Mesenchymal stem cell (in vitro differentiated cells and primary cell): ENCODE measurements at regions not wholly inside any gene's neighbourhood (a gene's known extent, or its start where the extent isn't known, plus 50 kb on each side); places are given as distances from the start of the nearest gene placed in this dataset.
A peak's percentile ranks its signal among the peaks of the same experiment; 100 is the strongest.
"Not testable (repeated sequence)": the region's sequence is repeated elsewhere in the genome, so short reads cannot be mapped to it uniquely, and the experiment has no call there.

Experiments used
- DNase-seq: peaks from one replicate; pipeline ENCODE4 v3.0.0-alpha.2; 2013
- H2AFZ ChIP-seq: one replicate; pipeline ENCODE4 v1.6.1; 2013; ENCODE audit warnings: low read depth, mild to moderate bottlenecking, control low read depth, inconsistent platforms, low read length, moderate library complexity
- H2AK5ac ChIP-seq: 2 replicates; pipeline ENCODE4 v1.6.1; 2013; ENCODE audit warnings: low read length, moderate library complexity, mild to moderate bottlenecking, inconsistent platforms; ENCODE audit not compliant: severe bottlenecking
- H2BK120ac ChIP-seq: one replicate; pipeline ENCODE4 v1.6.1; 2013; ENCODE audit warnings: low read depth, mild to moderate bottlenecking, inconsistent platforms, low read length, moderate library complexity
- H2BK12ac ChIP-seq, 2 experiments: one replicate each; pipeline ENCODE4 v1.6.1; 2013; ENCODE audit warnings: inconsistent platforms in 2 of 2, low read length in 2 of 2, mild to moderate bottlenecking in 2 of 2, moderate library complexity in 2 of 2, control low read depth in 1 of 2
- H2BK15ac ChIP-seq: one replicate; pipeline ENCODE4 v1.6.1; 2013; ENCODE audit warnings: mild to moderate bottlenecking, low read depth, inconsistent platforms; ENCODE audit not compliant: poor library complexity, severe bottlenecking
- H2BK5ac ChIP-seq: 2 replicates; pipeline ENCODE4 v1.6.1; 2013; ENCODE audit warnings: low read depth, mild to moderate bottlenecking, low read length, control low read depth, inconsistent platforms; ENCODE audit not compliant: poor library complexity, severe bottlenecking
- H3K14ac ChIP-seq, 2 experiments: one replicate each; pipeline ENCODE4 v1.6.1; 2013; ENCODE audit warnings: inconsistent platforms in 2 of 2, low read length in 2 of 2, control low read depth in 1 of 2, mild to moderate bottlenecking in 1 of 2, moderate library complexity in 1 of 2
- H3K18ac ChIP-seq, 2 experiments: one replicate each; pipeline ENCODE4 v1.6.1; 2013; ENCODE audit warnings: inconsistent platforms in 2 of 2, low read length in 2 of 2, control low read depth in 1 of 2, low read depth in 1 of 2, mild to moderate bottlenecking in 1 of 2
- H3K23ac ChIP-seq, 2 experiments: one replicate each; pipeline ENCODE4 v1.6.1; 2013; ENCODE audit warnings: inconsistent platforms in 2 of 2, low read length in 2 of 2, mild to moderate bottlenecking in 2 of 2, moderate library complexity in 2 of 2, control low read depth in 1 of 2
- H3K27ac ChIP-seq: 2 replicates; pipeline ENCODE4 v1.5.1; 2013; ENCODE audit warnings: mild to moderate bottlenecking, moderate library complexity, low read length, control low read depth, inconsistent platforms; ENCODE audit not compliant: poor library complexity, severe bottlenecking
- H3K27me3 ChIP-seq, 2 experiments: 2 replicates each; pipeline versions ENCODE4 v1.6.1 to v1.7.0; 2013; ENCODE audit warnings: low read length in 2 of 2, mild to moderate bottlenecking in 2 of 2, moderate library complexity in 2 of 2, control low read depth in 1 of 2, inconsistent platforms in 1 of 2; ENCODE audit not compliant: control insufficient read depth in 1 of 2, insufficient read depth in 1 of 2
- H3K36me3 ChIP-seq, 2 experiments: 2 replicates each; pipeline versions ENCODE4 v1.6.1 to v1.7.0; 2013; ENCODE audit warnings: low read length in 2 of 2, control low read depth in 1 of 2, inconsistent platforms in 1 of 2, low read depth in 1 of 2, mild to moderate bottlenecking in 1 of 2; ENCODE audit not compliant: insufficient read depth in 2 of 2, control insufficient read depth in 1 of 2
- H3K4ac ChIP-seq, 2 experiments: one replicate each; pipeline ENCODE4 v1.6.1; 2013; ENCODE audit warnings: inconsistent platforms in 2 of 2, low read length in 2 of 2, mild to moderate bottlenecking in 2 of 2, moderate library complexity in 2 of 2, control low read depth in 1 of 2, low read depth in 1 of 2
- H3K4me1 ChIP-seq: 2 replicates; pipeline ENCODE4 v1.6.1; 2013; ENCODE audit warnings: low read depth, low read length, control low read depth; ENCODE audit not compliant: control insufficient read depth, insufficient read depth
- H3K4me2 ChIP-seq: 2 replicates; pipeline ENCODE4 v1.6.1; 2013; ENCODE audit warnings: low read length, mild to moderate bottlenecking, inconsistent platforms; ENCODE audit not compliant: poor library complexity, severe bottlenecking
- H3K4me3 ChIP-seq, 2 experiments: 2 replicates each; pipeline versions ENCODE4 v1.5.1 to v1.7.0; 2013; ENCODE audit warnings: low read length in 2 of 2, mild to moderate bottlenecking in 2 of 2, control low read depth in 1 of 2, low read depth in 1 of 2; ENCODE audit not compliant: insufficient read depth in 1 of 2
- H3K79me1 ChIP-seq: replicated peaks from 2 replicates; pipeline ENCODE4 v1.6.1; 2013; ENCODE audit warnings: mild to moderate bottlenecking, control low read depth, low read length, inconsistent platforms; ENCODE audit not compliant: poor library complexity, severe bottlenecking
- H3K9ac ChIP-seq: 2 replicates; pipeline ENCODE4 v1.7.0; 2013; ENCODE audit warnings: mild to moderate bottlenecking, low read length, moderate library complexity
- H3K9me3 ChIP-seq: 2 replicates; pipeline ENCODE4 v1.7.0; 2013; ENCODE audit warnings: mild to moderate bottlenecking, low read length; ENCODE audit not compliant: control insufficient read depth
- H4K8ac ChIP-seq: one replicate; pipeline ENCODE4 v1.6.1; 2013; ENCODE audit warnings: inconsistent platforms, mild to moderate bottlenecking, low read length, moderate library complexity
- H4K91ac ChIP-seq: one replicate; pipeline ENCODE4 v1.6.1; 2013; ENCODE audit warnings: mild to moderate bottlenecking, low read length, inconsistent platforms
- WGBS: methylation state at CpG from one replicate; pipeline ENCODE4 v1.1.7; 2013; ENCODE audit warnings: mixed read lengths; 5-methylcytosine and 5-hydroxymethylcytosine counted together

- no peak for DNase-seq
- no peak overlapping the region for H3K18ac ChIP-seq
- H3K9ac ChIP-seq, result no peak overlapping the region
- H3K4me1 ChIP-seq, result no peaks in the 10 kb centered on the region
- no peak overlapping the region for H3K23ac ChIP-seq
- no peaks in the 10 kb centered on the region for H3K79me1 ChIP-seq
- H3K9me3 ChIP-seq, result no peaks in the 10 kb centered on the region
- 95% methylated on average over 1 of the region's 1 CpG for WGBS
- no peak overlapping the region for H2BK12ac ChIP-seq
- H4K8ac ChIP-seq, result no peak overlapping the region
- H2AK5ac ChIP-seq, result no peak overlapping the region
- no peak overlapping the region for H2AFZ ChIP-seq
- H3K36me3 ChIP-seq, result no peaks in the 10 kb centered on the region
- H3K4me2 ChIP-seq, result no peak overlapping the region
- no peak overlapping the region for H3K27ac ChIP-seq
- no peak overlapping the region for H3K4me3 ChIP-seq
- H3K4ac ChIP-seq, result no peak overlapping the region
- no peak overlapping the region for H2BK120ac ChIP-seq
- no peak overlapping the region for H2BK15ac ChIP-seq
- H3K27me3 ChIP-seq, result no peaks in the 10 kb centered on the region
- H3K14ac ChIP-seq, result peak overlapping the region in 1 of 2 experiments; percentile 18
- H4K91ac ChIP-seq, result no peak overlapping the region
- H2BK5ac ChIP-seq, result no peak overlapping the region
Measured at GRCh38 chr10:71905164-71905563, 54.1 kb upstream of the PSAP start.

GRCh38 chr10:71903636-71904250 is 52.7 kb upstream of the PSAP start:
- H3K14ac ChIP-seq, H2BK120ac ChIP-seq, H2BK15ac ChIP-seq, H4K8ac ChIP-seq, H3K27ac ChIP-seq, H3K36me3 ChIP-seq, H2AK5ac ChIP-seq, H3K23ac ChIP-seq, H2BK5ac ChIP-seq, H2BK12ac ChIP-seq, H3K27me3 ChIP-seq, H3K4ac ChIP-seq, H3K4me2 ChIP-seq, H2AFZ ChIP-seq, H3K4me3 ChIP-seq, H3K4me1 ChIP-seq, H3K79me1 ChIP-seq, H3K18ac ChIP-seq, H4K91ac ChIP-seq, H3K9me3 ChIP-seq: not testable (repeated sequence)
- DNase-seq, result peak; percentile 30
- H3K9ac ChIP-seq, result peak overlapping the region; percentile 60
- WGBS, result 86% methylated on average over 11 of the region's 13 CpGs

- H3K4me1 ChIP-seq, result no peaks in the 10 kb centered on the region
Measured at GRCh38 chr10:71902351-71902750, 51.3 kb upstream of the PSAP start.

More at GRCh38 chr10:71902351-71902750, 51.3 kb upstream of the PSAP start:
- no peak overlapping the region for H4K91ac ChIP-seq
- no peak overlapping the region for H3K4me2 ChIP-seq
- no peak overlapping the region for H2BK120ac ChIP-seq
- no peak overlapping the region for H3K4me3 ChIP-seq
- H2AFZ ChIP-seq, result no peak overlapping the region
- no peak overlapping the region for H3K9ac ChIP-seq
- H2BK5ac ChIP-seq, result no peak overlapping the region
- H3K79me1 ChIP-seq, result no peaks in the 10 kb centered on the region
- H2BK12ac ChIP-seq, result no peak overlapping the region
- no peak overlapping the region for H4K8ac ChIP-seq
- no peak overlapping the region for H2AK5ac ChIP-seq
- WGBS, result 91% methylated on average over 6 of the region's 6 CpGs
- H3K4ac ChIP-seq, result no peak overlapping the region
- H3K14ac ChIP-seq, result no peak overlapping the region
- no peaks in the 10 kb centered on the region for H3K9me3 ChIP-seq
- no peaks in the 10 kb centered on the region for H3K27me3 ChIP-seq
- no peak overlapping the region for H2BK15ac ChIP-seq
- H3K27ac ChIP-seq, result no peak overlapping the region
- H3K23ac ChIP-seq, result no peak overlapping the region
- no peak overlapping the region for H3K18ac ChIP-seq
- DNase-seq, result no peak
- no peaks in the 10 kb centered on the region for H3K36me3 ChIP-seq
